ENCODE measurements at regions not wholly inside any gene's neighbourhood (a gene's known extent, or its start where the extent isn't known, plus 50 kb on each side); places are given as distances from the start of the nearest gene placed in this dataset.

DNA sequence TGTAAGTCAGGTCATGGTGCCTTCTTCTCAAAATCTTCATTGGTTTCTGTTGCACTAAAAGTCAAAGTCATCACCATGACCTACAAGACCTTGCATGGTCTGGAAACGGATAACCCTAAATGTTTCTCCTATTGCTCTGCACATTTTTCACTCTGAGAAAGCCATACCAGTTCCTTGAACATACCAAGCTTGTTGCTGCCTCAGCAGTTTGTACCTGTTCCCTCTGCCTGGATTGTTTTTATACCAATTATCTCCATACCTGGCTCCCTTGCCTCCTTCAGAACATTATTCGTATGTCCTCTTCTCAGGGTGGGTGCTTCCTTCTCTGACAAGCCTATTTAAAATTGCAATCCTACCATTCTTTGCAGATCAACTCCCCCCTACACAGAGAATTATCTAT, 498.4 kb downstream of the DSC3 start:
- H3K4me3 ChIP-seq (ENCODE audit: control insufficient read depth, low read depth, low read length): no peak overlapping the region
- no peak for DNase-seq (ENCODE audit: low read depth)
- TF ChIP-seq, protein P1, sequence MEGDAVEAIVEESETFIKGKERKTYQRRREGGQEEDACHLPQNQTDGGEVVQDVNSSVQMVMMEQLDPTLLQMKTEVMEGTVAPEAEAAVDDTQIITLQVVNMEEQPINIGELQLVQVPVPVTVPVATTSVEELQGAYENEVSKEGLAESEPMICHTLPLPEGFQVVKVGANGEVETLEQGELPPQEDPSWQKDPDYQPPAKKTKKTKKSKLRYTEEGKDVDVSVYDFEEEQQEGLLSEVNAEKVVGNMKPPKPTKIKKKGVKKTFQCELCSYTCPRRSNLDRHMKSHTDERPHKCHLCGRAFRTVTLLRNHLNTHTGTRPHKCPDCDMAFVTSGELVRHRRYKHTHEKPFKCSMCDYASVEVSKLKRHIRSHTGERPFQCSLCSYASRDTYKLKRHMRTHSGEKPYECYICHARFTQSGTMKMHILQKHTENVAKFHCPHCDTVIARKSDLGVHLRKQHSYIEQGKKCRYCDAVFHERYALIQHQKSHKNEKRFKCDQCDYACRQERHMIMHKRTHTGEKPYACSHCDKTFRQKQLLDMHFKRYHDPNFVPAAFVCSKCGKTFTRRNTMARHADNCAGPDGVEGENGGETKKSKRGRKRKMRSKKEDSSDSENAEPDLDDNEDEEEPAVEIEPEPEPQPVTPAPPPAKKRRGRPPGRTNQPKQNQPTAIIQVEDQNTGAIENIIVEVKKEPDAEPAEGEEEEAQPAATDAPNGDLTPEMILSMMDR (IDR thresholded peaks at IDR 0.05; ENCODE audit: control insufficient read depth, insufficient read depth, low read depth, low read length, missing control alignments): no peak

DNA sequence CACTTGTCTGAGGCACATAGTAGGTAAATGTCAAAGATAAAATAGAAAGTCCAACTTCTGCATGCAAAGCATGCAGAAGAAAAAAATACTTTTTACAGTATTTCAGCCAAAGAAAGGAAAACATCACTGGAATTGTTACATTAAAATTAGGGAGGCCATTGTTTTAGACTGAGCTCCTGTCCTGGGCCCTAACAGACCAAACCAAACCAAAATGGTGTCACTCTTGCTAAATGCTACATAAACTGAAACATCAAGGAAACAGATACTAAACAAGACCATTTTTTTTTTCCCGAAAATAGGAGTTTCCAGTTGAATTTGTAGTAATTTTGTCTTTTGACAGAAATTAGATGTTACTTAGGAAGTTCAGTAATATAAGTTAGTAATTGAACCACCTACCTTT, 508.8 kb downstream of the DSC3 start:
- H3K4me3 ChIP-seq (ENCODE audit: control insufficient read depth, low read depth, low read length): no peak overlapping the region
- DNase-seq (ENCODE audit: low read depth): no peak
- TF ChIP-seq, protein P1 (IDR thresholded peaks at IDR 0.05; ENCODE audit: control insufficient read depth, insufficient read depth, low read depth, low read length, missing control alignments): no peak

DNA sequence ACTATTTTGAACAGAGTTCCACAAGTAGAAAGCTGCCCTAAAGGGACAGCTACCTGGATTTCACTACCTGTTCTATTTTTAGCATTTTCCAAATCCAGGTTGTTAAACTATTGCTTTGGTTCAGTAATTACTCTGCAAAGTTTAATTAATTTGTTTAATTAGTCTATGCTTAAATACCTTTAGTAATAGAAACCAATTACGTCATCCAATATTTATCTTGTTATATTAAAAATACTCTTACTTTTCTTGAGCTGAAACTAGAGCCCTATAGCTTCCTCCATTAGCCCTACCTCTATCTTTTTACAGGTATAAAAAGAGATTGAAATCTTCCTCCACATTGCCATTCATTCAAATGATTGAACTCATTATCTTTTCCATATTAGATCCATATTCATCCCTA, 514.6 kb downstream of the DSC3 start:
- DNase-seq (ENCODE audit: low read depth): no peak
- TF ChIP-seq, protein P1 (IDR thresholded peaks at IDR 0.05; ENCODE audit: control insufficient read depth, insufficient read depth, low read depth, low read length, missing control alignments): no peak

DNA sequence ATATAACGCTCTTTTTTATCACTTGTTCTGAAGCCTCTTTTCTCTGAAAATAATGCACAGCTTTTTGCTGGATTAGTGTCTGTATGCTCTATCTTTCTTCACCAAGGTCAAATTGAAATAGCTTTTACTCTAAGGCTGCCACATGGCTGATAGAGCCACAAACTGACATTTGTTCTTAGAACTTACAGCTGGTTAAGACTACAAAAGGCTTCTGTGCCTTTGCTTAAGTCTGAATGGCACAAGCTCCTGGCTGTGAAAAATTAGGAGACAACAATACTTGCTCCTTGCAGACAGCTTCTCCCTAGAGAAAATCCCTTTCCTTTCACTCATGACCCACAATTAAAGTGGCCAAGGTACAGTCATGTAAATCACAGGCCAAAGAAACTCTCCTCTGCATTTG, 515.3 kb downstream of the DSC3 start:
- no peak for DNase-seq (ENCODE audit: low read depth)
- TF ChIP-seq, protein P1 (IDR thresholded peaks at IDR 0.05; ENCODE audit: control insufficient read depth, insufficient read depth, low read depth, low read length, missing control alignments): no peak

More for the DNA sequence above, 514.6 kb downstream of the DSC3 start:
- H3K4me3 ChIP-seq (ENCODE audit: control insufficient read depth, low read depth, low read length): no peak overlapping the region

DNA sequence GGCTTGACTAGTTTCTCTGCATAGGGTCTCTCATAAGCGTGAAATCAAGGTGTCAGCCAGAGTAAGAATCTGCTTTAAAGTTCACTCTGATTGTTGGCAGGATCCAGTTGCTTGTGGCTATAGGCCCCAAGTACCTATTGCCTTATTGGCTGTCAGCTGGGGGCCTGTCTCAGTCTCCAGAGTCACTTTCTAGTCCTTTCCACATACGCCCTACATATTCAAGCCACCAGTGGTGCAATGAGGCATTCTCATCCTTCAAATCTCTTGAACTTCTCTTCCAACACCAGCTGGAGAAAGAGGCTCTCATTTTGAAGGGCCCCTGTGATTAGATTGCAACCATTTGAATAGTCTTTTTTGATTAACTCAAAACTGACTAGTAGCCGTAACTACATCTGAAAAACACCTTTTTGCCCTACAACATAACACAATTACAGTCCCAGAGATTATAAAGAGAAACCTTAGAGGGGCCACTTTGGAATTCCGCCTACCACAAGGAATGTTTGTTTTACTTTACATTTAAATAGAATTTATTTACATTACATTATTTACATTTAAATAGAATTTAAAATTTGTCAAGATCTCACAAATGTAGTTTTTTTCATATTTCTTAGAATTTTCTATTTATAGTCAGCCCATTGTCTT, 520.1 kb downstream of the DSC3 start:
- no peak overlapping the region for H3K4me3 ChIP-seq (ENCODE audit: control insufficient read depth, low read depth, low read length)
- TF ChIP-seq, protein P1 (IDR thresholded peaks at IDR 0.05; ENCODE audit: control insufficient read depth, insufficient read depth, low read depth, low read length, missing control alignments): no peak
- DNase-seq (ENCODE audit: low read depth): no peak

More for the DNA sequence above, 515.3 kb downstream of the DSC3 start:
- no peak overlapping the region for H3K4me3 ChIP-seq (ENCODE audit: control insufficient read depth, low read depth, low read length)

DNA sequence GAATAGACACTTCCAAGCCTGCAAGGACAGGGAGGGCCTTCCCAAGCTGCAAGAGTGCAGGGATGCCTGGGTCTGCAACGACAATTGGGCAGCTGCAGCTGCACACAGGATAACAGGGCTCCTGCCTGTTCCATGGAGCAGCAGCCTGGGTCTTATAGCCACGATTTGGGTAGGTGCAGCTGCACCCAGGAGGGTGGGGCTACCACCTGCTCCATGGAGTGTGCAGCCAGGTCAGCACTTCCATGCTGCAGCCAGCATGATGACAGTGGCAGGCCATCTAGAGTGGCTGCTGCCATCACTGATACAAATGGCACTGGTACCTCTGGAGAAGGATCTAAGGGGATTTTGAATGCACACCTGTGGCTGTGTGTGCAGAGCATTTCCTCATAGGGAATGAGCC, 528.5 kb downstream of the DSC3 start:
- no peak for DNase-seq (ENCODE audit: low read depth)
- TF ChIP-seq, protein P1 (IDR thresholded peaks at IDR 0.05; ENCODE audit: control insufficient read depth, insufficient read depth, low read depth, low read length, missing control alignments): no peak
- H3K4me3 ChIP-seq (ENCODE audit: control insufficient read depth, low read depth, low read length): no peak overlapping the region
